HG02938 (cell line): ENCODE measurements at regions not wholly inside any gene's neighbourhood (a gene's known extent, or its start where the extent isn't known, plus 50 kb on each side); places are given as distances from the start of the nearest gene placed in this dataset.

ENCODE experiments used
- ATAC-seq: cut with Tn5 transposase; IDR thresholded peaks from one replicate; pipeline ENCODE4 v1.9.1; 2021; ENCODE audit warnings: mild to moderate bottlenecking, moderate library complexity; ENCODE audit not compliant: unreplicated experiment

- no peak for ATAC-seq
Observed at GRCh38 chr18:64668461-64668962, 519.6 kb upstream of the LINC00305 start.

- no peak for ATAC-seq
Observed at GRCh38 chr18:64663086-64663485, 514.2 kb upstream of the LINC00305 start.

DNA sequence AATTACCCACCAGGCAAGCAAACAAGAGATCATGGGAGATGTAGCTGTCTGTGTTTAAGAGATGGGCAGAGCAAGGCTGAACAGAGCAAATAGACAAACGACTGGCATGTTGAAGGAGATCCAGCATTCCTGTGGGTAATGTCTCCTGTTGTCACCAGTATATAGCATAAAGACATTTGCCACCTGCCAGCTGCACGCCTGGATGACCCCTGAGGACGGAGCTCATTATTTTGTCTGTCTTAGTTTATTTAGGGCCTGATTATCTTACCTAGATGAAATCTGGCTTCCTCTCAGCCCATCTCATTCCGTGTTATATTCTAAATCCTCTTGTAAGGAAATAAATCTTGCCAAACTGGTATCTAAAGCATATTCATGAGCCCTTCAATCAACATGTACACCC is 510.3 kb upstream of the LINC00305 start:
- no peak for ATAC-seq

GRCh38 chr18:64653068-64653467 is 504.2 kb upstream of the LINC00305 start:
- ATAC-seq = no peak

GRCh38 chr18:64650068-64650467 is 501.2 kb upstream of the LINC00305 start:
- ATAC-seq = no peak

- ATAC-seq = no peak
Observed at GRCh38 chr18:64645753-64646152, 496.9 kb upstream of the LINC00305 start.

DNA sequence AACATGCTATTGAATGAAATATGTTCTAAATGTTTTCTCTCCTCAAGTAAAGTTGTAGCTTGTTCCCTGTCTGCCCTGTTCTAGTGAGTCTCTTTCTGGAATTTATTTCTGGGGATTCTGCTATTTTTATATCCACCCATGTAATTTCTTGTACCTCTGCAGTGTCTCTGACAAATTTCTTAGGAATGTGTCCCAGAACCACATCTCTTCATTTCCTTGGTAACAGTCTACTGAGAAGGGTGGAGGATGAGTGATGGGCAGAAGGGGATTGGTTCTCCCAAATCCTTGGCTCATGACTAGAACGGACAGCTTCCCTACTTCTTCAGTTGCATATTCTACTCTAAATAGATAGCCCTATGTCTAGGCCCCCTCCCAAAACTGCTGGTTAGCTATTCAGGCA is 490.6 kb upstream of the LINC00305 start:
- no peak for ATAC-seq

DNA sequence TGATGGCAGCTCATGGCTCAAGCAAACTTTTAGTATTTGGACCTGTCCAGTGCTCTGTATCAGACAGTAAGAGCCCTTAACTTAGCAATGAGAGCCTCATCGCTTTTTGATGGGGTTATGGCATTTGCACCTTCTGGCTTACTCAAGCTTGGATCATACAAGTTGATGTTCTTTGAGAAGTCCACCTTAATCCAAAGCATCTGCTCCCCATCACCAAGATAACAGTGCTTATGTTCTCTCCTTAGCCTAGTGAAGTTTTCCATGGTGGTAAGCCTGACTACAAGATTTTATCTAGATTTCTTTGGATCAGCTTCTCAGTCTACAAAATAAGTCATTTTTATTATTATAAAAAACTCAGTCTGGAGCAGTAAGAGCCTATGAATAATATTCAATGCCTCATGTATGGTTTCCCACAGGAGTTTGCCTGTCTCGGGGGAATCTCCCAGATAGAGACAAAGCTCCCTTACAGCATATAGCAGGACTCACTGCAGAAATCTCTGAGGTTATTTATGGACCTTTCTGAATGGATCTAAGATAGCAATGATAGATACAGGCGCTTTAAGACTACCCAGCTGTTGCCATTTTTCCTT is 472.2 kb upstream of the LINC00305 start:
- no peak for ATAC-seq

DNA sequence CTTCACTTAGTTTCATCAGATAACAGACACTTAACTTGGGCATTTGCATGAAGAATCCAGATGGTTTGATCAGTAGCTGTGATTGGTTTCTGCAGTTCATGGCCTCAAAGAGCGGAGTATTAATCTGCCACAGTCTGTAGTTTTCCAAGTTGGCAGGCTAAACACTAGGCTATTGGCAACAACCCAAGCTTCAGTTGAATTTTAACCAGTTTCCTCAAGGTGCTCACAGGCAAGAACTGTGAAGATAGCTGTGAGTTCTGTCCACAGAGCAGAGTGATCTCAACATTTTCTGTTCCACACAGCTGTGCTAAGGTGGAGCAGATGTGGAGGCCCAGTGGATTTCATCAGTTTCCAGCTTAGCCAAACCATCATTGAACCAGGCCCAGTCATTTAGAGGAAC is 469.5 kb upstream of the LINC00305 start:
- no peak for ATAC-seq

- no peak for ATAC-seq
Observed at GRCh38 chr18:64615021-64615420, 466.1 kb upstream of the LINC00305 start.

- ATAC-seq = no peak
Observed at GRCh38 chr18:64614446-64614845, 465.6 kb upstream of the LINC00305 start.

DNA sequence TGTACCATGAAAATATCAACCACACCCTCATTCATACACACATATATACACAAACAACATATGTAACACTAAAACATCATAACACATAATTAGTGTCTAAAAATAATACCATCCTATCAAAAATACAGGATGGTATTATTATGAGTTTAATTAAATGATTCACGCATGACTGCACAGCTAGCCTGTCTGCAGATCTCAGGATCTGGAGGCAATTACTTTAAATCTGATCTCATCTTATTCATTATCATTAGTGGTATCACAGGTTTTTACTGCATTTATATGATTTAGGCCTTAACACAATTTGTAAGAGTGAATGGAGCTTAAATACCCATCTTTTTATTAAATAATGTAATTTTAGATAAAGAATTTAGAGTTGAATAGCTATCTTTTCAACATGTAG is 443.4 kb upstream of the LINC00305 start:
- ATAC-seq = no peak

- no peak for ATAC-seq
Observed at GRCh38 chr18:64589000-64589399, 440.1 kb upstream of the LINC00305 start.

DNA sequence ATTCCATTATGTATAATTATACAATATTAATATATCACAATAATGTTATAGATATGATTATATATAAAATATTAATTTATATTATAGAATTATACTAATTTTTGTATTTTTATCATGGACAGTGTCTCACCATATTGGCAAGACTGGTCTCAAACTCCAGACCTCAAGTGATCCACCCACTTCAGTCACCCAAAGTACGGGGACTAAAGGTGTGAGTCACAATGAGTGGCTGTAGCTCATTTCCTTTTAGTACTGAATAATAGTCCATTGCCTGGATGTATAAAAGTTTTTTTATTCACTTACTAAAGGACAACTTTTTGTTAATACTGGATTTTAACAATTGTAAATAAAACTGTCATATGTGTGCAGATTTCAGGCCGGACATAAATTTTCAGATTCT is 417.6 kb upstream of the LINC00305 start:
- no peak for ATAC-seq

DNA sequence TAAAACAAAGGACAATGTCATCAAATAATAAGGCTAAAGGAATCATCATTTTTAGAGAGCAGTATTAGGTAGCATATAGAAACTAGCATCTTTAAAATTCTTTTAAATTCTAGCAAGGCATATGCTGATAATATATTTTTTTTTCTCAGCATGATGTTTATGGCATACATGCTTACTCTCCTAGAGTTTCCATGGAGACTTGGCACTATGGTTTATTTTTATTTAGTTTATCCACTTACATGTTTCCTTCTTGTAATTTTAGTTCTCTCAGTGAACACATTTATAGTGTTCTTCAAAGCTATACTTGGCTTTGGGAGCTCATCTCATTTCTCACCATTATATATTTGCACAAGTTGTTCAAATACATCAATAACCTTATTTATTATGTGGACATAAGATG is 413.8 kb upstream of the LINC00305 start:
- ATAC-seq = no peak

DNA sequence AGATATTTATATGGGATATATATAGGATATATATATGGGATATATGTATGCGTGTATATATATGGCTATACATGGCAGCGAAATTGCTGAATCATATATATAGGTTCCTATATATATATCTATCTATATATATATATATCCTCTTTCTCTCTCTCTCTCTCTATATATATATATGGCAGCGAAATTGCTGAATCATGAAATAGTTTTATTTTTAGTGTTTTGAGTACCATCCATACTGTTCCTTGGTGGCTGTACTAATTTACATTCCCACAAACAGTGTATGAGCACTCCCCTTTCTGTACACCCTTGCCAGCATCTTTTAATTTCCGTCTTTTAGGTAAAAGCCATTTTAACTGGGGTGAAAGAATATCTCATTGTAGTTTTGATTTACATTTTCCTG is 397.6 kb upstream of the LINC00305 start:
- ATAC-seq = no peak

- no peak for ATAC-seq
Observed at GRCh38 chr18:64539847-64540246, 391.0 kb upstream of the LINC00305 start.

DNA sequence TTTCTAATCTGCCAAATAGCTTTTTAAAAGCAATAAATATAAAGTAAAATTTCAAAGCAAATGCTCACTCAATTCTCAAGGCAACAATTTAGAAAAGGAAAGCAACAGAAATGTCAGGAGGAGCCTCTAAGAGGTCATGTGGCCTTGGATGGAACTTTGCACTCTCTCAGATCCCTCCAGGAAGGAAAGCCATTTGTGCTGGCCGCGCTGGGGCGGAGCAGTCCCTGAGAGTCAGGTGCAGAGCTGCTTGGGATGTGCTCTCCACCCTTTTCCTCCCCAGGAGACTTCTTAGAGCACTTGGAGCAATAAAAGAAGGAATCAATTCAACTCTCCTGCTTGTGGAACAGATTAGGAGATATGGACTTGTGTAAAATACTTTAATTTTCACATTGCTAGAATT is 379.8 kb upstream of the LINC00305 start:
- no peak for ATAC-seq

DNA sequence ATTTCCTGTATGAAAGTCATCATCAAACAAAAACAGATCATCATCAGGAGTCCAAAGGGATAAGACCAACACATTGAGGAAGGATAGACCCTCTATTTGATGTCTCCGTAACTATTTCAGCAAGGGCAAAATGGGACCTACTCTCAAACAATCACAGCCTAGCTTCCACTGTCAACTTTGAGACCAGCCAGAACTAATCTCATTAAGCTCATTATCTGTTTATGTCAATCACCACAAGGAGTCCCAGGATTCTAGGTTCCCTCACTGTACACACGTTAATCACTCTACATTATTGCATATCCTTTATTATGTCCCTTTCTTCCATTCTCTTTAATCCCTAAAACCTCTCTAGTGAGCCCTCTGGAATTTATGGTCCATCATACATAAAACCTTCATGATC is 370.3 kb upstream of the LINC00305 start:
- no peak for ATAC-seq

- no peak for ATAC-seq
Observed at GRCh38 chr18:64518191-64518590, 369.3 kb upstream of the LINC00305 start.

DNA sequence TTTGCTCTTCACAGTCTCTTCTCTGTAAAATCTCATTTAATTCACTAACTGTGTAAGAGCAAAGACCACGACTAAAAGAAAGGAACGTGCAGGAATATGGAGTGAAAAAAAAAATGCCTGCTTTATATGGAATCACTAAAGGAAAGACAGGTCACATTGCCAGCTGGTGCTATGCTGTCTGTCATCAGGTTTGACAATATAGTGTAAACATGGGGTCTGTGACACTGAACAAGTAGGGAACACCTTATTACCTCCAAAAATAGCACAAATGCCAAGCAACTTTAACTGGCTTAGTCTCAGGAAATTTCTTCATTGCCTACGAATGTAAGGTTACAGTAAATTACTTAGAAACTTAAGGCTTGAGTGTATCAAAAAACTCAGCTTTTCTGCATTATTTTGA is 364.5 kb upstream of the LINC00305 start:
- no peak for ATAC-seq

GRCh38 chr18:64490207-64490606 is 341.3 kb upstream of the LINC00305 start:
- ATAC-seq = no peak

GRCh38 chr18:64488698-64489097 is 339.8 kb upstream of the LINC00305 start:
- no peak for ATAC-seq
